ENCODE measurements at regions not wholly inside any gene's neighbourhood (a gene's known extent, or its start where the extent isn't known, plus 50 kb on each side); places are given as distances from the start of the nearest gene placed in this dataset.

DNA sequence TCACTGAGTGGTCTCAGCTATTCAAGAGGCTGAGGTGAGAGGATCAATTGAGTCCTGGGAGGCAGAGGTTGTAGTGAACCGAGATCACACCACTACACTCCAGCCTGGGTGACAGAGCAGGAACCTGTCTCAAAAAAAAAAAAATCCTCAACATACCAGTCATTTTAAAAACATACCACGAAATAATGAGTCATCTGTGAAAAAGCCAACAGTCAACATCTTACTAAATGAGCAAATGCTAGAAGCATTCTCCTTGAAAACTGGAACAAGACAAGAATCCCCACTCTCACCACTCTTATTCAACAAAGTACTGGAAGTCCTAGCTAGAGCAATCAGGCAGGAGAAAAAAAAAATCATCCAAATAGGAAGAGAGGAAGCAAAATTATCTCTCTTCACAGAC, 104.0 kb upstream of the ARHGEF9 start:
- TF ChIP-seq, protein P1, sequence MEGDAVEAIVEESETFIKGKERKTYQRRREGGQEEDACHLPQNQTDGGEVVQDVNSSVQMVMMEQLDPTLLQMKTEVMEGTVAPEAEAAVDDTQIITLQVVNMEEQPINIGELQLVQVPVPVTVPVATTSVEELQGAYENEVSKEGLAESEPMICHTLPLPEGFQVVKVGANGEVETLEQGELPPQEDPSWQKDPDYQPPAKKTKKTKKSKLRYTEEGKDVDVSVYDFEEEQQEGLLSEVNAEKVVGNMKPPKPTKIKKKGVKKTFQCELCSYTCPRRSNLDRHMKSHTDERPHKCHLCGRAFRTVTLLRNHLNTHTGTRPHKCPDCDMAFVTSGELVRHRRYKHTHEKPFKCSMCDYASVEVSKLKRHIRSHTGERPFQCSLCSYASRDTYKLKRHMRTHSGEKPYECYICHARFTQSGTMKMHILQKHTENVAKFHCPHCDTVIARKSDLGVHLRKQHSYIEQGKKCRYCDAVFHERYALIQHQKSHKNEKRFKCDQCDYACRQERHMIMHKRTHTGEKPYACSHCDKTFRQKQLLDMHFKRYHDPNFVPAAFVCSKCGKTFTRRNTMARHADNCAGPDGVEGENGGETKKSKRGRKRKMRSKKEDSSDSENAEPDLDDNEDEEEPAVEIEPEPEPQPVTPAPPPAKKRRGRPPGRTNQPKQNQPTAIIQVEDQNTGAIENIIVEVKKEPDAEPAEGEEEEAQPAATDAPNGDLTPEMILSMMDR (IDR thresholded peaks at IDR 0.05; ENCODE audit: borderline replicate concordance), result no peak

DNA sequence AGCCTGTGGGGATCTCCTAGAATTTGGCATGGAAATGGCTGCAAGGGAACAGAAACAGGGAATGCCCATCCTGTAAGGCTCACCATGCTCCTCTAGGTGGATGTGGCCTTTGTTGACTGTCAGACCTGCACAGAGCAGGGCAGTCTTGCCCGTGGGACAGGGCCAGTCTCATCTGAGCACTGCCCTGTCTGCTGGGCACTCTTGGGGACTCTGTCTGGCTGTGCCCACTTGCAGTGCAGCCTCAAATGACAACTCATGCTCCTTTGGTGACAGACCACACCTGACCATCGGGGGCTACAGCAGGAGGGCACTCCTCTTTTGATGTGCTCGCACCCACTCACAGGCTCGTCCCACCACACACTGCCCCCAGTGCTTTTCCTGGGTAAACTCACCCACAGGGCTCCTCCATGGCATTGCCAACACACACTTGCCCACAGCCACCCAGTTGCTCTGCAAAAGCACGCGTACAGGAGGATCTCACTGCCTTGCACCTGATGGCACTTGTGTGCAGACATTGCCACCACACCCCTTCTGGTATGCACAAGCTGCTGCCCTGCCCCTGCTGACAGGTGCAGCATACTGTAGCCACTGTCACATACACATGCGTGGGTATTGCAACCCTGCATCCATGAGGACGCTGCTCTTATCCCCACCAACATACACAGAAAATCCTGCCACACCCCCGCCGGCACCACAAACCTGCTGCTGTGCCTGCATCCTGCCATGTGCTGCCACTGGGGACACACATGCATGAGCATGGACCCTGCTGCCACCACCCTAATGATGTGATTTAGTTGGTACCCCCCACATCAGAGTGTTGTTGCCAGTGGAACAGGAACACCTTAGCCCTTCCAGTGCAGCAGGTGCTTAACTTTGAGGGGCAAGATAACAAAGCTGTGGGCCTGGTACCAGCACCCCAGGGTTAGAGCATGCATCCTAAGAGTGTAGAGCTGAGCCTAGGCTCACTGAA, 100.1 kb upstream of the ARHGEF9 start:
- intact Hi-C loops (cut with micrococcal nuclease), result no loop called here
- no peak for DNase-seq
- TF ChIP-seq, protein P1 (IDR thresholded peaks at IDR 0.05; ENCODE audit: borderline replicate concordance), result no peak

More for the DNA sequence above, 104.0 kb upstream of the ARHGEF9 start:
- Histone ChIP-seq H3K27me3 (ENCODE audit: low read depth) (no peaks in the 10 kb centered on the region), H3K9me3 (replicated peaks) (peaks cover 36% of the 10 kb centered on the region), H3K27ac (replicated peaks) (no peak overlapping the region), H3K4me3 (no peak overlapping the region), H3K36me3 (no peaks in the 10 kb centered on the region), H3K4me1 (no peaks in the 10 kb centered on the region)
- DNase-seq, result no peak
- intact Hi-C loops (cut with micrococcal nuclease), result no loop called here

DNA sequence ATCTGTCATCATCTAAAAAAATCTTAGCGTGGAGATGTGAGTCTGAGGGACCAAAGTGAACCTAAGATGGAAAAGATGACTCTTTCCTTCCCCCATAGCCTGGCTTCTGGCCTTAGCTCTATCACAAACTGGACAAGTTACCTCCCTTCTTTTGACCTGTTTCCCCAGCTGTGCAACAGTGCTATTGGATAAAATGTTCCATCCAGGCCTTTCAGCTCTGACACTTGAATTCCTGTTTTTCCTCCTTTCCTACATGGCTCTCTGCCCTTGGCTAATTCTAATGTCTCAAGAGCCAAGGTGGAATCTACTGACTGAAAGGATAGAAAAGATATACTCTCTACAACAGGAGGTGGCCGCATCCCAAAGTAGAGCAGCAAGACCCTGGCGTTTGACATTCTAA, 84.5 kb upstream of the ARHGEF9 start:
- Histone ChIP-seq H3K9me3 (replicated peaks) (no peaks in the 10 kb centered on the region), H3K36me3 (no peaks in the 10 kb centered on the region), H3K27me3 (ENCODE audit: low read depth) (no peaks in the 10 kb centered on the region), H3K4me3 (no peak overlapping the region), H3K4me1 (no peaks in the 10 kb centered on the region), H3K27ac (replicated peaks) (no peak overlapping the region)
- TF ChIP-seq, protein P1 (IDR thresholded peaks at IDR 0.05; ENCODE audit: borderline replicate concordance), result no peak
- intact Hi-C loops (cut with micrococcal nuclease), result no loop called here
- no peak for DNase-seq

More for the DNA sequence above, 100.1 kb upstream of the ARHGEF9 start:
- no peak overlapping the region for H3K27ac ChIP-seq (replicated peaks)
- no peaks in the 10 kb centered on the region for H3K36me3 ChIP-seq
- no peaks in the 10 kb centered on the region for H3K27me3 ChIP-seq (ENCODE audit: low read depth)
- no peaks in the 10 kb centered on the region for H3K4me1 ChIP-seq
- H3K4me3 ChIP-seq, result no peak overlapping the region
- peaks cover 10% of the 10 kb centered on the region for H3K9me3 ChIP-seq (replicated peaks)

DNA sequence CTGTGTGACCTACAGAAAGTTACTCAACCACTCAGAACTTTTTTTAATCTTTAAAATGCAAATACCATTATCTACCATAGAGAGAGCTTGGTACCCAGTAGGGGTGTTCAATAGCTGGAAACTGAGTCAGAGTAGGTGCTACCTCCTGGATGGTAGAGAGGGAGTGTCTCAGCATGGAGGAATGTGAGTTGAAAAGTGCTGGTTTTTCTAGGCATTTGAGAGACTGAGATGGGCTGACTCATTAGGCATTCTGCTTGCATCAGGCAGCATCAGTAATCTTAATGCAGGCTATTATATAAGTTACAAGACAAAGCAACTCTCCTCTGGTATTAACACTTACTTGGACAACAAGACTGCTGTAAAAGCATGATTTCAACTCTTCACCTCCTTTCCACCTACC, 70.9 kb upstream of the ARHGEF9 start:
- H3K27ac ChIP-seq (replicated peaks), result no peak overlapping the region
- DNase-seq, result no peak
- H3K4me1 ChIP-seq, result no peaks in the 10 kb centered on the region
- no peaks in the 10 kb centered on the region for H3K36me3 ChIP-seq
- H3K4me3 ChIP-seq, result no peak overlapping the region
- TF ChIP-seq, protein P1 (IDR thresholded peaks at IDR 0.05; ENCODE audit: borderline replicate concordance), result no peak
- no peaks in the 10 kb centered on the region for H3K9me3 ChIP-seq (replicated peaks)
- intact Hi-C loops (cut with micrococcal nuclease), result no loop called here
- H3K27me3 ChIP-seq (ENCODE audit: low read depth), result no peaks in the 10 kb centered on the region

DNA sequence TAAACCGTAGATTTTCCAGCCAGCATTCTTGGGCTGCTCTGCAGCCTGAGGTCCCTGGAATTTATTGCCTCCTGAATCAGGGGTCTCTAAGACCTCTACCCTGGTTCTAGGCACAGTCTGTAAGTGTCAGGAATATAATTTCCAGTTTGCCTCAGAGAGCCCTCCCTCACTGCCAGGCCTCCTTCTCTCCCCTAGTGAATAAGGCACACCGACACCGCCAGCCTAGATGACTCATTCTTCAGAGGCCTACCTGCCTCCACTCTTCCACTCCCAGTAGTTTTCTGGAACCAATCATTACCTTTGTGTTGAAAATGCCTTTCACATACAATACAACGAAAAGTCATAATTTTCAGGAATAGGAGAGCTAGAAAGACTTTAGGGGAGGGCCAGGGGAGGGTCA, 50.3 kb upstream of the ARHGEF9 start:
- no peaks in the 10 kb centered on the region for H3K4me1 ChIP-seq
- H3K27ac ChIP-seq (replicated peaks), result no peak overlapping the region
- TF ChIP-seq, protein P1 (IDR thresholded peaks at IDR 0.05; ENCODE audit: borderline replicate concordance), result no peak
- H3K27me3 ChIP-seq (ENCODE audit: low read depth), result no peaks in the 10 kb centered on the region
- no peaks in the 10 kb centered on the region for H3K9me3 ChIP-seq (replicated peaks)
- intact Hi-C loops (cut with micrococcal nuclease), result no loop called here
- DNase-seq, result no peak
- H3K4me3 ChIP-seq, result no peak overlapping the region
- H3K36me3 ChIP-seq, result no peaks in the 10 kb centered on the region

Data from left ventricle myocardium inferior (tissue), 1 donor.